Activated naive CD4-positive, alpha-beta T cell treated with anti-CD3 and anti-CD28 coated beads, Interleukin-2, amount 50 U/mL, for 16 hours (primary cell): ENCODE measurements at regions not wholly inside any gene's neighbourhood (a gene's known extent, or its start where the extent isn't known, plus 50 kb on each side); places are given as distances from the start of the nearest gene placed in this dataset.

Experiments used
- DNase-seq: peaks from one replicate; pipeline ENCODE4 v3.0.0-alpha.2; 2020

DNA sequence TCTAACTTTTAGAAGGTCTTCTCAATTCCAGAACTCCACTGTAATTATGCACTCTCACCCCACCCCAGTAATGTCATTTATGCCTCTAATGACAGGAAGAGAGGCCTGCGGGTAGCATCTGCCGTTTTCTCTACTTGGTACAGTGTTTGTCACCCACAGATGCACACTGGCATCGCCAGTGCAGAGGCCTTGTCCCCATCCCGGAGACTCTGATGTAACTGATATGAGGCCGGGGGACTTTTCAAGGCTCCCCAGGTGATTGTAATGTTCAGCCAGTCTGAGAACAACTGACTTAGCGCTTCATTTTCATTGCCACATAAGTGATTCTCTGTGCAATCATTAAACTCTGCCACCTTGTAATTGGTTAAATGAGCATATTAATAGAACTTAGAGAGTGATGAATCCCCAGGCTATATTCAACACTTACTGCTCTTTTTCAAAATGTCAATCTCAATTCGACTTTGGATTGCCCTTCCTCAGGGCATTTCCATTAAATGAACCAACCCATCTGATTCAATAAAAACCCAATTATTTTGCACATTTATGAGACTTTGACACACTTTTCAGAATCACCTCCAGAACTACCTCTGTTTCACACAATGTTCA, 113.2 kb downstream of the HERPUD2 start:
- no peak for DNase-seq

DNA sequence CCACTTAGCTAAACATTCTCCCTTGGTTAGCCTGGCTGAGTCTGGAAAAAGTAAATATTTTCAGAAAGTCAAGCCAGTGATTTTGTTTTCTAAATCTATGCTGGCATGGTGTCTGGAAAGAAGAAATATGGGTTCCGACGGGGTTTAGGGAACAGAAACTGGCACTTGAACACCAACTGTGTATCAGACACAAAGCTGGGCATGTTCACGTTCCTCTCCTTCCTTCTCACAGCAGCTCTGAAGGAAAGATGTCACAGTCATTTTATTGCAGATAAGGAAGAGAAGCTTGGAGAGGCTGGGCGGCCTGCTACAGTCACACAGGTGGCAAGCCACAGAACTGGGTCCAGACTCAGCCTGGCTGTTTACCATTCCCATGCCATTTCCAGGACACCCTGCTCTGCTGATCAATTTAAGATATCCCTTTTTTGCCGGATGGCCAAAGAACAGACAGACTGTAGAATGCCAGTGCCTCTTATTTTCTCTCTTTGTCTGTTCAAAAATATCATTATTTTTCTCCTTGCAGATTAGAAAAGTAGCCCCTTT, 118.8 kb downstream of the HERPUD2 start:
- DNase-seq, result no peak

DNA sequence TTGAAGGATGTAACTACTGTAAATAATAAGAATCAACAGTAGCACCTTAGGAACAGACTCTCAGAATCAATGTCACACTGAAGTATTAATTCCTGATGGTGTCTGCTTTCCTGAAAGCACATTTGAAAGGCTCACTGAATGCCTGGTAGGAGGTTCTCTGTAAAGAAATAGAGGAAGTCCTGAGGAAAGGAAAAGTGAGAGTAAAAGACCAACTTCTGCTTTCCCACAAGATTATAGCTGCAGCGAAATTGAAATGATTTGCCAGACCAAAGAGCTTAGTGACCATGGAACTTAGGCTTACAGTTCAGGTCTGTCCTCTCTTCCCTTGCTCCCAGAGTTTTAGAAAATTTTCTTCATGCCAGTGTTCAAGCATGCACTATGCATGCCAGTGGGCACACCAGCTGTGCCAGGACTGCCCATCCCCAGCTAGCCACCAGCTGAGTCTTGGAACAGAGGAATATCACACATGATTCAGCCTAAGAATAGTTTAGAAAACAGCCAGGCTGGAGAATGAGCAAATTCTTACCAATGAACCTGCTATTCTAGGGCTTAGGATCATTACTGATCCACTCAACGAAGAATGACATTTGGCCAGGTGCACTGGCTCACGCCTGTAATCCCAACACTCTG, 123.2 kb downstream of the HERPUD2 start:
- DNase-seq, result no peak

DNA sequence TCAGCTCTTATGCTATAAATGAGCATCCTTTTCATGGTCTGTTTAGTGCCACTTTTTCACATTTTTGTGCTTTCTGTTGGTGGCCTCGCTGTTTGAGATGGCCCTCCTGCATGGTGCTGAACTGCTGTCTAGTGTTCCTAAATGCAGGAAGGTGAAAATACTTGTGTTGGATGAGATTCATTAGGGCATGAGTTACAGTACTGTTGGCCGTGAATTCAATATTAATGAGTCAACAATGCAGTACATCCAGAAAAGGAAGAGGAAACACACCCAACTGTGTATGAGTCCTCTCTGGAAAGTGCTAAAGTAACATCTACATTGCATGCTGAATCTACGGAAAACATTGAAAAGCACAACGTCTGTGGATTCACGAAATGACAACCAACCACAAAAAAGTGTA, 124.0 kb downstream of the HERPUD2 start:
- no peak for DNase-seq

DNA sequence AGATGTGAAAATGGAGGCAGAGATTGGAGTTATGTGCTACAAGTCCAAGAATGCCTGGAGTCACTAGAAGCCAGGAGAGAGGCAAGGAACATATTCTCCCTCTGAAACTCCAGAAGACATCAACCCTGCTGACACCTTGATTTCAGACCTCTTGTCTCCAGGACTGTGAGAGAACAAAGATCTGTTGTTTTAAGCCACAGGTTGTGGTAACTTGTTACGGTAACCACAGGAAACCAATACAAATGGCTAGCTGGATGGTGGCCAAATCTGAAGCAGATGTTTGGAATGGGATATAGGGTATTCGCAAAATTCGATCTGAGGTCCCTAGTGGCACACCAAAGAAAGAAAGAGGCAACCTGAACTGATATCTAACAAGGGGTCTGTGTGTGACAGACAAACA, 129.0 kb downstream of the HERPUD2 start:
- DNase-seq, result no peak

DNA sequence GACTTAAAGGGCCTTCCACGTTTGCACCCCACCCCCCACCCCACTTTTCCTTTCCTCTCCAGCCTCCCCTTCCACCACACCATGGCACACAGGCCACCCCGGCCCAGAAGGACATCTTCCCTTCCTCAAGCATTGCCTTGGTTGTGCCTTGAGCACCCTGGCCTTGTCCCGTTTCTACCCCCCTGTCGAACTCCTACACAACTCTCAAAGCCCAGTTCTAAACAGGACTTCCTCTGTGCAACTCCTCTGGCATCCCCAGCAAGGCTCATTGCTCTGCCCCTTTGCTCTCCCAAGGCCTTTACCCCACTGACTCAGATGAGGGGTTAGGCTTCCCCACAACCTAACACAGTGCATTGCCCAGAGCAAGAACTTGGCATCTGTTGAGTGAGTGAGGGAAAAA, 136.1 kb downstream of the HERPUD2 start:
- DNase-seq, result no peak

DNA sequence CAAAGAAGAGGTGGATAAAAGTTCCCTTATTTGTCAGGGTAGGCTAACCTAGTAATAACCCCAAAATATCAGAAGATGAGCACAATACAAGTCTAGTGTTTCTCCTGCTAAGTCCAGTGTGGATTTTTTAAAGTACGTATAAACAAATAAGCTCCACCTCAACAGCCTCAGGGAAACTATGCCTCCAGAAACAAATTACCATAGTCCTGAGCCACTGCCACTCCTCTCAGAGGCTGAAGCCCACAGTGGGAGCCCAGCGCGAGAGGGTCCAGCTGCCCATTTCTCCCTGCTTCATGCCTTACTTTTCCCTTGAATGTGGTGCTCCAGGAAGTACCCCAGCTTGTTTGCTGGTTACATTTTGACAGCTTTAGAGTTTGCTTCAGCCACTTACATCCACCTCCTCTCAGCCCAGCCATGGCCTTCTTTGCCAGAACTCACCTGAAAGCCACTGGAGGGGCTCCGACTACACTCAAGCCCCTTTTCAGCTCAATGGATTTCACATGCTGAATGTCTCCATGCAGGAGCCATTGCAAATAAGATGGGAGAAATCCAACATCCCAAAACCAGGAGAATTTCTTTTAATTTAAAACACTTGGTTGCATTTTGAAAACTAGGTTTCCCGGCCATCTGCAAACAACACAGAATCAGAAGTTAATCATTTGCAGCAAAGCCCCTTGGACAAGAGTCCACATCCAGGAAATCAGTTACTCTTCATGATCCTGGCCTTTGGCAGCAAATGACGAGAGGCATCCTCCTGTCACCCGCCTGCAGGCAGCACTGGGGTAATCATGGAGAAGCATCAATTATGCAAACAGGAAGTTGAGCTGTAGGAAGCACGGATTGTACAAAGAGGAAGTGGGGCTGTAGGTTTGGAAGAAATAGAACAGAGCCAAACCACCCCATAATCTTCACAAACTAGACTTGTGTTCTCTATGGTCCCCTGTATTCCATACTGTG, 138.1 kb downstream of the HERPUD2 start:
- no peak for DNase-seq

DNA sequence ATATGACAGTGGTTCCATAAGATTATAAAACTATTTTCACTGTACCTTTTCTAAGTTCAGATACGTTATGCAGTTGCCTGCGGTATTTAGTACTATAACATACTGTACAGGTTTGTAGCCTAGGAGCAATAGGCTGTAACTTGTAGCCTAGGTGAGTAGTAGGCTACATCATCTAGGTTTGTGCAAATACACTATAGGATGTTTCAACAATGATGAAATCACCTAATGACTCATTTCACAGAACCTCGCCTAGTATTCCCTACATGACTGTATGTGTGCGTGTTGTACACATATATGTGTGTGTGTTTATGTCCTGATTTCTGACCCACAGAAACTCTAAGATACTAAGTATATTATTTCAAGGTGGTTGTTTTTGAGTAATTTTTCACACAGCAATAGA, 139.0 kb downstream of the HERPUD2 start:
- DNase-seq, result no peak

DNA sequence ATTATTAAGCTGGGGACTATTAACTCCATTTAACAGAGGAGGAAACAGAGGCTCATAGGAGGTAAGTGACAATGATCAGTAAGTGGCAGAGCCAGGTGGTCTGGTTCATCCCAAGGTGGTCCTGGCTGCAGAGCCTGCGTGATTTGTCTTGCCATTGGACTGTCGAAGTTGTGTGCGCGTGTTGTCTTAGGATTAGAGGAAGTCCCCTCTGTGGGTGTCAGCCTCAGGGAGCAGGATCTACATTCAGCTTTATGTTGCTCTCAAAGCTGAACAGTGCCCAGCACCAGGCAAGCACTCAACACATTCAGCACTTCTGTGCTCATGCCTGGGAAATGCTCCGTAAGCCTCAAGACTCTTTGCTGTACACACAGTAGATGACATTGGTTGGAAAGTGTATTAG, 139.5 kb downstream of the HERPUD2 start:
- no peak for DNase-seq

DNA sequence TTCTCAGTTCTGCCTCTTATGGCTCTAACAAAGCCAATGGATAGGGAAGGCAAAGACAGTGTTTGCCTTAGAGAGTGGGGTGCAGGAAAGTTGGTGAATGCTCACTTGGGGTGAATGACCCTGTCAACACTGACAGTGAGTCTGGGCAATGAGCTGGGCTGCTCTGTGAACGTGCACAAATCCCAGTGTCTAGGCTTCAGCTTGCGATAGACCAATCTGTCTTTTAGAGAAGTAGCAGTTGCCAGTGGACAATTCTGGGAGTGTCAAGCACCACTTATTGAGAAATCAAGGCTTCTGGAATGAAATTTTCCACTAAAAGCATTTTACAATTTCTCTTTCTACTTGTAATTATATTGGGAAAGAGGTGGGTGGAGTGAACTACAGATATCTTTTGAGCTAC, 141.4 kb downstream of the HERPUD2 start:
- DNase-seq, result no peak

DNA sequence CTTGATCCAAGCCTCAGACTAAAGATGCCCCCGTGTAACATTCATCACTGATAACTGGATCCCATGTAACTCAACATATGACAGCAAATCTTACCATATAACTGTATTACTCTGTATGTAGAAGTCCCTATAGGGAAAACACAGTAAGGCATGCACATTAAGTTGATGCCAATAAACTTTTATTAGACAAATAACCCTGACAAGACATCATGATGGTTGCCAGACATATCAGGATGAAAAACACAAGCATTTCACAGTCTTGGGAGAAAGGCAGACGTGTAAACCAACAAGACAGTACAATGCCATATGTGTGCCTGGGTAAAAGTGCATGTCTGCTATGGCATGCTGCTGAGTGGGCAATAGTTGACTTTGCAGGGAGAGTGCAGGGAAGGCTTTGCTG, 142.2 kb downstream of the HERPUD2 start:
- DNase-seq, result no peak

DNA sequence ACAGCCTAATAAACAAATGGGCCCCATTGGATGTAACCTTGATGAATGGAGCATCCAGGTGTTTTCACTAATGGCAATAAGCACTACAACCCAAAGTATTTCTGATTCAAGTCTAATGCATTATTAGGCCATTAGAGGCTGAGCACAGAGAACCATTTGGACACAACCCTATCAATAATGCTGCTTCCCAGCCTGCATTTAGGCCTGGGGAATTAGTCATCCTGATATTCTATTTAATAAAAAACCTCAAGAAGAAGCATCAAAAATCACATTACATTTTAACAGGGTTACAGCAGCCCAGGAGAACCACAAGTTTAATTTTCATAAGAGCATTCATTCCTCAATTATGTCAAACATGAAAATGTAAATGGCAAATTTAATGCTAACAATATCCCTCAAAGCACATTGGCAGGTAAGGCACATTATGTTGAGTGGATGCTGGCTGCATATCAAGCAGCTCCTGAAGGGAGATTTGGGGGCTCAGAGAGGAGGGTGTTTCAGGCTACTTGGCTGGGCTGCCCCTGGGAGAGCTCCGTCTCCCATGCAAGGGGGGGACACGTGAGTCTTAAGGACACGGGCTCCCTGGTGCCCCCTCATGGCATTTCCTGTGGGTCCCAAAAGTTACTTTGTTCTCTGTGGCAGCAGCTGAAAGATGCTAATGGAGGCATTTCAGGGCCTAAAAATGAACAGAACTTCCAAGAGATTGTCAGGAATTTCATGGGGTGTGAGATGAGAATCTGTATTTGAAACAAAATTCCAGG, 143.4 kb downstream of the HERPUD2 start:
- no peak for DNase-seq

DNA sequence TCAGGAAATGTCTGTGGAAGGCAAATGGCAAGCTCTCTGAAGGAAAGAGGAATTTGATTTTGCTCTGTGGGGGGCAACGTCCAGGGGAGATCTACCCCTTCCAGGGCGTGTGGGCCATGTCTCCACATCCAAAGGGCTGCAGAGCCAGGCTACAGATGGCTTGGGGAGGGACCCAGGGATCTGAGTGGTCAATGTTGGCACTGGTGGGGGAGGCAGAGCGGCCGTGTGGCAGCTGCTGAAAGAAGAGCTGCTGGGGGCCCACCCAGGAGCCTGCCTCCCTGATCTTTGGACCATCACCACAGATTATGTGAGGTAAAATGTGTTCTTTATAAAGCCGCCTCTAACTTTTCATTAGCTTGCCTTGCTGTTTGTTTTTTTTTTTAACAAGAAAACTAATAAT, 144.1 kb downstream of the HERPUD2 start:
- no peak for DNase-seq

DNA sequence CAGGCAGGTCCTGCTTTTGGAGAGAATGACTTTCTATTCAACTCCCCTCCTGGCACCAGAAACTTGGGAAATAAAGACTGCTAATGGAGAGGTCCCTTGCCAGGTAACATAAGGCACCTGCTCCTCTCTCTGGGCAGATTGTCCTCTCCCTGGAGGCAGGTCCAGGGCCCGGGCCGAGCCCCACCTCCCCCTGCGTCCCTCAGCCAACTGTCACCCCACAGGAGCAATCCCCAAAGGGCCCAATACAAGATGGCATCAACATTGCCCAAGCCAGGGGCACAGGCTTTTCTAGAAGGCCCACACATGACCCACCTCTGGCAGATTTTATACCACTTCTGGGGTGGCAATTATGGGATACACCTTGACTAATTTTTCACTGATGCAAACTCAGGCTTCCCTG, 145.2 kb downstream of the HERPUD2 start:
- no peak for DNase-seq

DNA sequence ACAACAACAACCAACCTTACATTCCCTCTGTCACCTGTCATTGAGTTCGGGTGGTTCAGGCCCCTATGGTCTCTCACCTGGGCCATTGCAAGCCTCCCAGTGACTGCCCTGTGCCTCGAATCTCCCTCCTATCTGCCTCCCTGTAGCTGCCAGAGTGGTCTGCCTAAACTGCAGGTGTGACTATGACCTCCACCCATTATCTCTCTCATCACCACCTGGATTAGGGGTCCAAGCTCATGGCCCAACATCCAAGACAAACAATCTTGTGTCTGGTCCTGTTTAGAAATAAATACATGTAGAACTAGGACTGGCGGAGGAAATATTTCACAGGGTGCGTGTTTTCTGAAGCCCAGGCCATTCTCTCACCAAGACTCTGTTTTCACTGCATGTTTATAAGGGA, 146.6 kb downstream of the HERPUD2 start:
- no peak for DNase-seq

DNA sequence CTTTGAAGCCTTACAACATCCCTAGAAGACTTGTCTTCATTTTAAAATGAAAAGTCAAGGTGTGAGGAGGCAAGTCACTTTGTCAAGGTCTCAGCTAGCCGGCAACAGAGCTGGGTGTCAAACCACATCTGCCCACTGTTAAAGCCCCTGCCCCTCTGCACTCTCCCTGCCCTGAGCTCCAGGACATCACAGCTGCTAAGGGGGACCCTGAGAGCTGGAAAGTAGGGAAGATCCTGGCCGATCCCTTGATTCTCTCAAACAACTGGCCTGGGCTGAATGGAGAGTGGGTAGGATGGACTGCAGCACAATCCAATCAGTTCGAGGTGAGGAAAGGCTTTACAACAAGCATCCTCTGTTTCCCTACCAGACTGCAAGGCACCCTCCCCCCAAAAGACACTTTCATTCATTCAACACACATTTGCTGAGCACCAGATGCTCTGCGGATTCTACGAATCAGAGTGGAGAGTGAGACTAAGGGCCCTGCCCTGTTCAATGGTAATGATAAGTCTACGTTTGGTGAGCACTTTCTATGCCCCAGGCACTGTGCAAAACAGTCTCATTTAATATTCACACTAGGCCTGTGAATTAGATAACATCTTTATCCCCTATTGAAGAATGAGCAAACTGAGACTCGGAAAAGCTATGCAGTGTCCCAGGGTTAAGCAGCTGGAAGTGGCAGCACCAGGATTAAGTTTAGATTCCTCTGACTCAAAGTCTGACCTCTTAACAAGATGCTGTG, 148.1 kb downstream of the HERPUD2 start:
- no peak for DNase-seq

DNA sequence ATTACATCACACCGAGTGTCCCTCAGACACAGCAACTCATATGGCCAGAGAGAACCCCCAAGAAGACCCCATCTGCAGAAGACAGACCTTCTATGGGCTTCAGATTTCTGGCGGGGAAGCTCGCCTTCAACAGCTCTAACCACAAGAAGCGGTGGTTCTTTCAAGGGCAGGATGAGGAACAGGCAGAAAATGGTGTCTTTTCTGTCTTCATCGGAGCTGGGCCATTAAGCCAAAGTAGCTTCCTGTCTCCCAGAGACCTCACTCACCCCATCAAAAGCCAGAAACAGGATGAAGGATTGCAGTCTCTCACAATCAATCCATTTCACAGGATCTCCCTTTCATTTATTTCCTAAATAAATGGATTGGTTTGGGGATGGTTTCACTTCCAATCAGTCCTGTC, 149.1 kb downstream of the HERPUD2 start:
- DNase-seq, result no peak

DNA sequence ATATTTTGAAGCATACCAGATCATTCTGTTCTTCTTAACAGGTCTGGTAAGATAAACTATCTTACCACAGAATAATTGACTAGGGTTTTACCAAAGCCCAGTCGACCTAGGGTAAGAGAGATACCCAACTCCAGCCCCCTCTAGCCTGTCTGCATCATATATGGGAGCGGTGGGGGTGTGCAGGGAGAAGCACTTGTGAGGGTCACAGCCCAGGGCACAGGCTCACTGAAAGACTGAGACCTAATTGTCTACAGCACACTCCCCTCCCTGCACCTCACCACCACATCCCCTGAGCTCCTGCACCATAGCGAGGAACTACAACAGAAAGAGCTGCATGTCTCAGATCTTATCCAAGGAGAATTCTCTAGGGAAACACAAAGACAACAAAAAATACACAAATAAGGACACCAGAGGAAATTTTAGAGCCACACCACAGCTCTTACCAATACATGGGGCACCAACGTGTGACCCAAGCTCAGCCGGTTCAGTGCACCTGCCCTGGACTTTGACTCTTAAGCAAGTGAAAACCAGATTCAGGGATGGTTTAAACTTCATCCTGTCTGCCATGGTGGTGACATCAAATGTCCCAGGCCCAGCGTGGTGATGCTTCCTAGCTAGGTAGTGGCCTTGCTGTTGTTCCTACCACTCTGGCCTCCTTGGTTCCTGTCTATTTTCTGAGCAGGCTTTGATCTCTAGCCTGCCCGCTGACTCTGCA, 150.8 kb downstream of the HERPUD2 start:
- no peak for DNase-seq

DNA sequence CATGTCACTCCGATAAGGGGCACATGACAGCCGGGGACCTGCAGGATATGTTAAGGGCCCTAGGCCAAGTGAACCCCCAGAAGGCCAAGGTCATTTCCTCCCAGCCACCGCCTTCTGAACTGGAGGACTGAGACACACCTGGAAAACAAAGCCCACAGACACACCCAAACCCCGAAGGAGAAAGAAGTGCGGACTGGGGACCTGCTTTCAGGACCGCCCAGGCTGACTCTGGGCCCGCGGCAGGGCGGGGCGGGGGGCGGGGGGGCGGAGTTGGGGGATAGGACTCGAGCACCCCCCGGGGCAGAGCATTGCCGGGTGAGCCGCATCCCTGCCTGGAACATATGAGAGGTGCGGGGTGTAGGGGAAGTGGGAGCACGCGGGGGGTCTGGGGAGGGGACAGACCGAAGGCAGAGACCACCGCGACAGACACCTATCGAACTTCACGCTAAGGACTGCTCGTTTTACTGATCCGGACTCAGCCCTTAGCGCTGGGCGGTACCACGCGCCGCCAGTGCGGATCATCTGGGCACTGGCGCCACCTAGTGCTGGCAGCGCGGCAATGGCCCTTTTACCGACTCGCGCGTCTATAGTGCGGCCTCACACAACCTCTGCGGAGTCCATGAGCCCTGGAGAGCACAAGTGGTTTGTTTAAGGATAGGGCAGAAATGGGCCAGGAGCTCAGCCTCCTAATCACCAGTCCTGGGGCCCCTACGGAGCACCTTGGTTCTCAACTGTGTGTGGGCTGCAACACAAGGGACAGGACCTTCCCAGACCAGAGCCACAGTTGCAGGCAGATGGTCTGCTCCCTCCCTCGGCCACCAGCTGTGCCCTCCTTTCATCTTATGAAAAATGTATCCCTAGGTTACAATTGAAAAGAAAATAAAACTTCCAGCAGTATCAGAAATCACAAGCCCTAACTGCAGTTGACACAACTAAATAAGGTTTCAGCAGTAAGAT, 157.6 kb downstream of the HERPUD2 start:
- peak; percentile 83 for DNase-seq

DNA sequence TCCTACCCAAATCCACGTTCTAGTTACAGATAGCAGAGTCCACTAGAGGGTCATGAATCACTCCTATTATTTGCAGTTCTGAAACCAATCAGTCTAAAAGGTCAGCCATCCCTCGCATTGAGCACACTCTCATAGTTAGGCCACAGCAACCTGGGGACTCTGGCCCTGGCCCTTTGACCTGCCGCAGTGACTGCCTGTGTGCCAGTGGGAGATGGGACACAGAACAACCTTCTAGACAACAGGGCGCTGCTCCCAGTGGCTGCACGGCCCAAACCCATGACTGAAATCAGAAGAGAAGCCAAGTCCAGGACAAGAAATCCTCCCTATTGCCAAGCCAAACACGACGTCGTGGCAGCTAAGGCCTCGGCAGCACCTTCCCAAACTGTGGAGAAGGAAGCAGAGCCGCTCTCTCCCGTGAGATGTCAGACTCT, 158.5 kb downstream of the HERPUD2 start:
- DNase-seq, result no peak
